Mesendoderm (in vitro differentiated cells): ENCODE measurements at regions not wholly inside any gene's neighbourhood (a gene's known extent, or its start where the extent isn't known, plus 50 kb on each side); places are given as distances from the start of the nearest gene placed in this dataset.

Source experiments
- DNase-seq: peaks from one replicate; pipeline ENCODE4 v3.0.0; 2013
- H2AK5ac ChIP-seq: 2 replicates; pipeline ENCODE4 v1.6.1; 2013; ENCODE audit warnings: low read length, inconsistent platforms
- H2BK120ac ChIP-seq: 2 replicates; pipeline ENCODE4 v1.6.1; 2013; ENCODE audit warnings: low read depth, mild to moderate bottlenecking, low read length, moderate library complexity, mixed read lengths
- H2BK15ac ChIP-seq: replicated peaks from 2 replicates; pipeline ENCODE4 v1.6.1; 2013; ENCODE audit warnings: low read depth, mild to moderate bottlenecking, moderate library complexity
- H2BK5ac ChIP-seq: 2 replicates; pipeline ENCODE4 v1.6.1; 2013; ENCODE audit warnings: low read length, inconsistent platforms
- H3K18ac ChIP-seq: 2 replicates; pipeline ENCODE4 v1.6.1; 2013; ENCODE audit warnings: mild to moderate bottlenecking, low read length, mixed read lengths
- H3K23ac ChIP-seq: one replicate; pipeline ENCODE4 v1.6.1; 2013; ENCODE audit warnings: low read length
- H3K27ac ChIP-seq: 2 replicates; pipeline ENCODE4 v1.5.1; 2013; ENCODE audit warnings: low read depth, mild to moderate bottlenecking, inconsistent platforms, low read length, moderate library complexity
- H3K27me3 ChIP-seq: 2 replicates; pipeline ENCODE4 v1.6.1; 2013; ENCODE audit warnings: low read length, control low read depth, mild to moderate bottlenecking, inconsistent platforms; ENCODE audit not compliant: insufficient read depth, poor library complexity
- H3K36me3 ChIP-seq: 2 replicates; pipeline ENCODE4 v1.6.1; 2013; ENCODE audit warnings: low read length, inconsistent platforms; ENCODE audit not compliant: control insufficient read depth, insufficient read depth
- H3K4ac ChIP-seq: one replicate; pipeline ENCODE4 v1.6.1; 2013; ENCODE audit warnings: low read depth, mild to moderate bottlenecking, low read length, moderate library complexity
- H3K4me1 ChIP-seq: 2 replicates; pipeline ENCODE4 v1.6.1; 2013; ENCODE audit warnings: low read depth, low read length, inconsistent platforms; ENCODE audit not compliant: control insufficient read depth
- H3K4me2 ChIP-seq: 2 replicates; pipeline ENCODE4 v1.6.1; 2013; ENCODE audit warnings: low read length
- H3K4me3 ChIP-seq: 2 replicates; pipeline ENCODE4 v1.5.1; 2013; ENCODE audit warnings: mild to moderate bottlenecking, low read length
- H3K56ac ChIP-seq: one replicate; pipeline ENCODE4 v1.6.1; 2013; ENCODE audit warnings: low read length
- H3K79me1 ChIP-seq: 2 replicates; pipeline ENCODE4 v1.6.1; 2013; ENCODE audit warnings: low read length, inconsistent platforms
- H3K79me2 ChIP-seq: 2 replicates; pipeline ENCODE4 v1.6.1; 2013; ENCODE audit warnings: mild to moderate bottlenecking, low read length; ENCODE audit not compliant: control insufficient read depth, insufficient read depth
- H3K9ac ChIP-seq: 2 replicates; pipeline ENCODE4 v1.6.1; 2013; ENCODE audit warnings: low read length, inconsistent platforms
- H4K5ac ChIP-seq: one replicate; pipeline ENCODE4 v1.6.1; 2013; ENCODE audit warnings: low read length
- H4K8ac ChIP-seq: one replicate; pipeline ENCODE4 v1.6.1; 2013; ENCODE audit warnings: low read depth, mild to moderate bottlenecking, control low read depth, low read length, moderate library complexity
- WGBS: extraction: QIAGEN DNeasy Blood & Tissue Kit; methylation state at CpG from one replicate; pipeline ENCODE4 v1.1.7; 2013; ENCODE audit warnings: low lambda C conversion rate, missing lambda C conversion rate; ENCODE audit not compliant: insufficient coverage; ENCODE audit errors: extremely low coverage; 5-methylcytosine and 5-hydroxymethylcytosine counted together

- Histone ChIP-seq H4K5ac (no peak overlapping the region), H3K79me2 (no peaks in the 10 kb centered on the region), H3K23ac (no peak overlapping the region), H3K4me2 (no peak overlapping the region), H3K4me1 (no peaks in the 10 kb centered on the region), H3K79me1 (no peaks in the 10 kb centered on the region), H4K8ac (no peak overlapping the region), H3K18ac (no peak overlapping the region), H3K27me3 (no peaks in the 10 kb centered on the region), H3K4ac (no peak overlapping the region), H2BK120ac (no peak overlapping the region), H2AK5ac (no peak overlapping the region), H3K4me3 (no peak overlapping the region), H3K27ac (no peak overlapping the region), H3K9ac (no peak overlapping the region), H2BK15ac (no peak overlapping the region), H3K56ac (no peak overlapping the region), H3K36me3 (no peaks in the 10 kb centered on the region), H2BK5ac (no peak overlapping the region)
- DNase-seq: no peak
- WGBS: no CpG with 5 or more reads among the region's 4 CpGs
Observed at GRCh38 chr9:1386420-1386819, 336.3 kb downstream of the DMRT2 start.

- no peak for DNase-seq
- Histone ChIP-seq H3K27me3 (no peaks in the 10 kb centered on the region), H2BK5ac (no peak overlapping the region), H3K56ac (no peak overlapping the region), H3K4ac (no peak overlapping the region), H3K4me1 (no peaks in the 10 kb centered on the region), H4K8ac (no peak overlapping the region), H2AK5ac (no peak overlapping the region), H3K79me2 (no peaks in the 10 kb centered on the region), H3K4me2 (no peak overlapping the region), H3K9ac (no peak overlapping the region), H3K36me3 (no peaks in the 10 kb centered on the region), H3K23ac (no peak overlapping the region), H3K27ac (no peak overlapping the region), H4K5ac (no peak overlapping the region), H3K4me3 (no peak overlapping the region), H3K18ac (no peak overlapping the region), H2BK15ac (no peak overlapping the region), H3K79me1 (no peaks in the 10 kb centered on the region), H2BK120ac (no peak overlapping the region)
- WGBS: no CpG with 5 or more reads among the region's 4 CpGs
Observed at GRCh38 chr9:1388216-1388615, 338.1 kb downstream of the DMRT2 start.

- H3K18ac ChIP-seq: no peak overlapping the region
- DNase-seq: peak; percentile 33
Observed at GRCh38 chr9:1400983-1401382, 350.8 kb downstream of the DMRT2 start.

GRCh38 chr9:1404940-1405339 is 354.8 kb downstream of the DMRT2 start:
- Histone ChIP-seq H3K27me3 (no peaks in the 10 kb centered on the region), H2BK5ac (no peak overlapping the region), H3K79me2 (no peaks in the 10 kb centered on the region), H2AK5ac (no peak overlapping the region), H3K4ac (no peak overlapping the region), H3K36me3 (no peaks in the 10 kb centered on the region), H3K27ac (no peak overlapping the region), H3K56ac (no peak overlapping the region), H3K18ac (no peak overlapping the region), H3K4me3 (no peak overlapping the region), H3K79me1 (no peaks in the 10 kb centered on the region), H2BK15ac (no peak overlapping the region), H4K5ac (no peak overlapping the region), H3K4me2 (no peak overlapping the region), H3K4me1 (no peaks in the 10 kb centered on the region), H4K8ac (no peak overlapping the region), H3K9ac (no peak overlapping the region), H2BK120ac (no peak overlapping the region), H3K23ac (no peak overlapping the region)
- no peak for DNase-seq
- WGBS: no CpG with 5 or more reads among the region's 4 CpGs

More at GRCh38 chr9:1400983-1401382, 350.8 kb downstream of the DMRT2 start:
- H4K5ac ChIP-seq: no peak overlapping the region
- no peak overlapping the region for H3K4me2 ChIP-seq
- H2BK15ac ChIP-seq: no peak overlapping the region
- no peak overlapping the region for H3K56ac ChIP-seq
- H3K4me3 ChIP-seq: no peak overlapping the region
- no peaks in the 10 kb centered on the region for H3K79me1 ChIP-seq
- no peak overlapping the region for H3K9ac ChIP-seq
- no peak overlapping the region for H3K4ac ChIP-seq
- H3K36me3 ChIP-seq: no peaks in the 10 kb centered on the region
- H3K79me2 ChIP-seq: no peaks in the 10 kb centered on the region
- no peak overlapping the region for H4K8ac ChIP-seq
- H3K4me1 ChIP-seq: no peaks in the 10 kb centered on the region
- H2BK120ac ChIP-seq: no peak overlapping the region
- no peak overlapping the region for H2BK5ac ChIP-seq
- no peaks in the 10 kb centered on the region for H3K27me3 ChIP-seq
- no peak overlapping the region for H2AK5ac ChIP-seq
- no peak overlapping the region for H3K23ac ChIP-seq
- no peak overlapping the region for H3K27ac ChIP-seq
- no CpG with 5 or more reads among the region's 5 CpGs for WGBS

GRCh38 chr9:1411826-1412225 is 361.7 kb downstream of the DMRT2 start:
- Histone ChIP-seq H3K36me3 (no peaks in the 10 kb centered on the region), H3K56ac (no peak overlapping the region), H3K23ac (no peak overlapping the region), H3K27ac (no peak overlapping the region), H2BK5ac (no peak overlapping the region), H3K27me3 (no peaks in the 10 kb centered on the region), H4K5ac (no peak overlapping the region), H3K9ac (no peak overlapping the region), H3K18ac (no peak overlapping the region), H3K79me2 (no peaks in the 10 kb centered on the region), H3K79me1 (no peaks in the 10 kb centered on the region), H2BK120ac (no peak overlapping the region), H2AK5ac (no peak overlapping the region), H3K4me2 (no peak overlapping the region), H4K8ac (no peak overlapping the region), H3K4ac (no peak overlapping the region), H3K4me1 (no peaks in the 10 kb centered on the region), H3K4me3 (no peak overlapping the region), H2BK15ac (no peak overlapping the region)
- DNase-seq: no peak
- WGBS: no CpG with 5 or more reads among the region's 2 CpGs

- H3K36me3 ChIP-seq: no peaks in the 10 kb centered on the region
- no peak overlapping the region for H3K27ac ChIP-seq
- no peaks in the 10 kb centered on the region for H3K4me1 ChIP-seq
- no peak overlapping the region for H4K8ac ChIP-seq
- H2BK120ac ChIP-seq: no peak overlapping the region
- H3K23ac ChIP-seq: no peak overlapping the region
- H3K18ac ChIP-seq: no peak overlapping the region
- no peaks in the 10 kb centered on the region for H3K79me1 ChIP-seq
- H3K9ac ChIP-seq: no peak overlapping the region
- H4K5ac ChIP-seq: no peak overlapping the region
- H3K4ac ChIP-seq: no peak overlapping the region
- H3K27me3 ChIP-seq: no peaks in the 10 kb centered on the region
- no peak overlapping the region for H3K4me2 ChIP-seq
- H2BK15ac ChIP-seq: no peak overlapping the region
- H3K56ac ChIP-seq: no peak overlapping the region
- H3K4me3 ChIP-seq: no peak overlapping the region
- H2BK5ac ChIP-seq: no peak overlapping the region
- no peaks in the 10 kb centered on the region for H3K79me2 ChIP-seq
- WGBS: no CpG with 5 or more reads among the region's 2 CpGs
- no peak for DNase-seq
- H2AK5ac ChIP-seq: no peak overlapping the region
Observed at GRCh38 chr9:1414711-1415131, 364.6 kb downstream of the DMRT2 start.
